ENCODE measurements at regions not wholly inside any gene's neighbourhood (a gene's known extent, or its start where the extent isn't known, plus 50 kb on each side); places are given as distances from the start of the nearest gene placed in this dataset.

- ChIA-PET CTCF (no interaction called here), POLR2A (no interaction called here)
- TF ChIP-seq CTCF (IDR thresholded peaks at IDR 0.05): no peak
- no peaks in the 10 kb centered on the region for H3K36me3 Mint-ChIP-seq (ENCODE audit: low read depth)
- no peaks in the 10 kb centered on the region for H3K4me1 Mint-ChIP-seq
- H3K9me3 Mint-ChIP-seq: no peaks in the 10 kb centered on the region
- no peak for DNase-seq
- no peak for ATAC-seq (ENCODE audit: low read depth)
- no peak overlapping the region for H3K4me3 Mint-ChIP-seq
- intact Hi-C loops (cut with micrococcal nuclease): no loop called here
- H3K27ac Mint-ChIP-seq: no peak overlapping the region
- H3K27me3 Mint-ChIP-seq: no peaks in the 10 kb centered on the region
Observed at GRCh38 chr18:68499141-68499540, 215.8 kb downstream of the TMX3 start.

- ATAC-seq (ENCODE audit: low read depth) (no peak), DNase-seq (no peak)
- Mint-ChIP-seq H3K9me3 (no peaks in the 10 kb centered on the region), H3K36me3 (ENCODE audit: low read depth) (no peaks in the 10 kb centered on the region), H3K4me1 (no peaks in the 10 kb centered on the region), H3K27ac (no peak overlapping the region), H3K4me3 (no peak overlapping the region), H3K27me3 (no peaks in the 10 kb centered on the region)
- TF ChIP-seq CTCF (IDR thresholded peaks at IDR 0.05): no peak
- CTCF ChIA-PET: no interaction called here
- POLR2A ChIA-PET: no interaction called here
- intact Hi-C loops (cut with micrococcal nuclease): no loop called here
Observed at GRCh38 chr18:68498636-68499035, 216.3 kb downstream of the TMX3 start.

GRCh38 chr18:68498185-68498584, 216.7 kb downstream of the TMX3 start:
- intact Hi-C loops (cut with micrococcal nuclease): no loop called here
- Mint-ChIP-seq H3K4me3 (no peak overlapping the region), H3K36me3 (ENCODE audit: low read depth) (no peaks in the 10 kb centered on the region), H3K27ac (no peak overlapping the region), H3K4me1 (no peaks in the 10 kb centered on the region), H3K27me3 (no peaks in the 10 kb centered on the region), H3K9me3 (no peaks in the 10 kb centered on the region)
- POLR2A ChIA-PET: no interaction called here
- CTCF ChIA-PET: no interaction called here
- no peak for TF ChIP-seq CTCF (IDR thresholded peaks at IDR 0.05)
- no peak for DNase-seq
- no peak for ATAC-seq (ENCODE audit: low read depth)

GRCh38 chr18:68494802-68495581, 219.9 kb downstream of the TMX3 start:
- DNase-seq (no peak), ATAC-seq (ENCODE audit: low read depth) (no peak)
- ChIA-PET CTCF (no interaction called here), POLR2A (no interaction called here)
- no peaks in the 10 kb centered on the region for H3K36me3 Mint-ChIP-seq (ENCODE audit: low read depth)
- H3K27me3 Mint-ChIP-seq: no peaks in the 10 kb centered on the region
- no peaks in the 10 kb centered on the region for H3K9me3 Mint-ChIP-seq
- H3K4me1 Mint-ChIP-seq: no peaks in the 10 kb centered on the region
- H3K27ac Mint-ChIP-seq: no peak overlapping the region
- no peak for TF ChIP-seq CTCF (IDR thresholded peaks at IDR 0.05)
- intact Hi-C loops (cut with micrococcal nuclease): no loop called here
- no peak overlapping the region for H3K4me3 Mint-ChIP-seq

GRCh38 chr18:68489013-68489792, 225.7 kb downstream of the TMX3 start:
- POLR2A ChIA-PET: no interaction called here
- no peak for DNase-seq
- no peaks in the 10 kb centered on the region for H3K4me1 Mint-ChIP-seq
- no peak overlapping the region for H3K27ac Mint-ChIP-seq
- H3K9me3 Mint-ChIP-seq: no peaks in the 10 kb centered on the region
- no peak for ATAC-seq (ENCODE audit: low read depth)
- intact Hi-C loops (cut with micrococcal nuclease): no loop called here
- H3K4me3 Mint-ChIP-seq: no peak overlapping the region
- CTCF ChIA-PET: no interaction called here
- TF ChIP-seq CTCF (IDR thresholded peaks at IDR 0.05): no peak
- H3K36me3 Mint-ChIP-seq (ENCODE audit: low read depth): no peaks in the 10 kb centered on the region
- H3K27me3 Mint-ChIP-seq: no peaks in the 10 kb centered on the region
